Fibroblast of lung (primary cell): ENCODE measurements at regions not wholly inside any gene's neighbourhood (a gene's known extent, or its start where the extent isn't known, plus 50 kb on each side); places are given as distances from the start of the nearest gene placed in this dataset.

Source experiments
- CTCF ChIP-seq, 2 donors: IDR thresholded peaks in 1 of 2; conservative IDR thresholded peaks in 1 of 2; 1 replicate in 1 of 2; 2 replicates in 1 of 2; pipeline ENCODE4 v1.5.1; 2011 to 2012; ENCODE audit warnings: low read length in 2 of 2, control low read depth in 1 of 2, inconsistent platforms in 1 of 2, low read depth in 1 of 2, mild to moderate bottlenecking in 1 of 2
- EZH2 ChIP-seq: IDR thresholded peaks from 2 replicates; pipeline ENCODE4 v1.5.1; 2012; ENCODE audit warnings: low read length, control low read depth, mild to moderate bottlenecking; ENCODE audit errors: missing control alignments

DNA sequence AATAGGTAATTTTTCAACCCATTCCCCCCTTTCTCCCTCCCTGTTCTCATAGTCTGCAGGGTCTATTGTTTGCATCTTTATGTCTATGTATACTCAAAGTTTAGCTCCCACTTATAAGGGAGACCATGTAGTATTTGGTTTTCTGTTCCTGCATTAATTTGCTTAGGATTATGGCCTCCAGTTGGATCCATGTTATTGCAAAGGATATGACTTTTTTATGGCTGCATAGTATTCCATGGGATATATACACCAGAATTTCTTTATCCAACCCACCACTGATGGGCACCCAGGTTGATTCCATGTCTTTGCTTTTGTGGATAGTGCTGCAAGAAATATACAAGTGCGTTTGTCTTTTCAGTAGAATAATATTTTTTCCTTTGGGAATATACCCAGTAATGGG is 761.6 kb upstream of the GRAMD2B start:
- TF ChIP-seq CTCF (conservative IDR thresholded peaks at IDR 0.05 in 1 of 2, IDR thresholded peaks at IDR 0.05 in 1 of 2; ENCODE audit: low read depth in 1 of 2, low read length in 2 of 2), result no peak
- no peak for TF ChIP-seq EZH2
